Endothelial cell of umbilical vein (primary cell): ENCODE measurements at regions not wholly inside any gene's neighbourhood (a gene's known extent, or its start where the extent isn't known, plus 50 kb on each side); places are given as distances from the start of the nearest gene placed in this dataset.

ENCODE experiments used
- EZH2 ChIP-seq: IDR thresholded peaks from 2 replicates; pipeline ENCODE4 v1.6.1; 2012; ENCODE audit warnings: borderline replicate concordance, low read depth, mild to moderate bottlenecking, moderate library complexity, low read length, inconsistent platforms; ENCODE audit not compliant: severe bottlenecking
- POLR2A ChIP-seq: IDR thresholded peaks from 2 replicates; pipeline ENCODE4 v1.6.1; 2012; ENCODE audit warnings: low read depth, mild to moderate bottlenecking, control low read depth, low read length
- POLR2AphosphoS5 ChIP-seq: IDR thresholded peaks from 2 replicates; pipeline ENCODE4 v1.6.1; 2012; ENCODE audit warnings: low read depth, mild to moderate bottlenecking, control low read depth, low read length, moderate library complexity; ENCODE audit not compliant: insufficient read depth
- TF ChIP-seq, protein P1 (sequence below), 2 donors: IDR thresholded peaks; 1 replicate in 1 of 2; 2 replicates in 1 of 2; pipeline ENCODE4 v1.5.1; 2011; ENCODE audit warnings: low read length in 2 of 2, mild to moderate bottlenecking in 2 of 2, moderate library complexity in 2 of 2, control low read depth in 1 of 2, inconsistent platforms in 1 of 2, low read depth in 1 of 2; ENCODE audit not compliant: insufficient read depth in 1 of 2; ENCODE audit errors: extremely low read depth in 1 of 2

DNA sequence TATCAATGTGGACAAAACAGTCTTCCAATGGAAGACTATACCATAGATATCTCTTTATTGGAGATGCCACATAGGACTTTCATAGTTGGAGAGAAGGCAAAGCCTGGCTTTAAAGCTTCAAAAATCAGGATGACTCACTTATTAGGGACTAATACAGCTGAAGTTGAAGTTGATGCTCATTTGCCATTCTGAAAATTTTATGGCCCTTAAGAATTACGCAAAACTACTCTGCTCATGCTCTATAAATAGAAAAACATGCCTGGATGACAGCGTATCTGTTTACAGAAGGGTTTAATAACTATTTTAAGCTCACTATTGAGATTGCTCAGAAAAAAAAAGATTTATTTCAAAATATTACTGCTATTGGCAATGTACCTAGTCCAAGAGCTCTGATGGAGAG is 155.5 kb upstream of the DST start:
- no peak for TF ChIP-seq POLR2A
- TF ChIP-seq, protein P1, sequence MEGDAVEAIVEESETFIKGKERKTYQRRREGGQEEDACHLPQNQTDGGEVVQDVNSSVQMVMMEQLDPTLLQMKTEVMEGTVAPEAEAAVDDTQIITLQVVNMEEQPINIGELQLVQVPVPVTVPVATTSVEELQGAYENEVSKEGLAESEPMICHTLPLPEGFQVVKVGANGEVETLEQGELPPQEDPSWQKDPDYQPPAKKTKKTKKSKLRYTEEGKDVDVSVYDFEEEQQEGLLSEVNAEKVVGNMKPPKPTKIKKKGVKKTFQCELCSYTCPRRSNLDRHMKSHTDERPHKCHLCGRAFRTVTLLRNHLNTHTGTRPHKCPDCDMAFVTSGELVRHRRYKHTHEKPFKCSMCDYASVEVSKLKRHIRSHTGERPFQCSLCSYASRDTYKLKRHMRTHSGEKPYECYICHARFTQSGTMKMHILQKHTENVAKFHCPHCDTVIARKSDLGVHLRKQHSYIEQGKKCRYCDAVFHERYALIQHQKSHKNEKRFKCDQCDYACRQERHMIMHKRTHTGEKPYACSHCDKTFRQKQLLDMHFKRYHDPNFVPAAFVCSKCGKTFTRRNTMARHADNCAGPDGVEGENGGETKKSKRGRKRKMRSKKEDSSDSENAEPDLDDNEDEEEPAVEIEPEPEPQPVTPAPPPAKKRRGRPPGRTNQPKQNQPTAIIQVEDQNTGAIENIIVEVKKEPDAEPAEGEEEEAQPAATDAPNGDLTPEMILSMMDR (IDR thresholded peaks at IDR 0.05; ENCODE audit: extremely low read depth in 1 of 2, insufficient read depth in 1 of 2, low read depth in 1 of 2, low read length in 2 of 2) = no peak
- TF ChIP-seq EZH2 = no peak
- no peak for TF ChIP-seq POLR2AphosphoS5
